Choroid plexus epithelial cell (primary cell): ENCODE measurements at regions not wholly inside any gene's neighbourhood (a gene's known extent, or its start where the extent isn't known, plus 50 kb on each side); places are given as distances from the start of the nearest gene placed in this dataset.
"Not testable (repeated sequence)": the region's sequence is repeated elsewhere in the genome, so short reads cannot be mapped to it uniquely, and the experiment has no call there.

Experiments
- DNase-seq: peaks from one replicate; pipeline ENCODE4 v3.0.0-alpha.2; 2010; ENCODE audit warnings: low read depth
- H3K4me3 ChIP-seq: 2 replicates; pipeline ENCODE4 v1.5.1; 2011; ENCODE audit warnings: low read depth, mild to moderate bottlenecking, control low read depth, low read length, moderate library complexity
- CTCF ChIP-seq: conservative IDR thresholded peaks from 2 replicates; pipeline ENCODE4 v1.5.1; 2011; ENCODE audit warnings: low read depth, mild to moderate bottlenecking, control low read depth, inconsistent platforms, low read length, moderate library complexity

- TF ChIP-seq CTCF = no peak
- no peak for DNase-seq
- H3K4me3 ChIP-seq = no peak overlapping the region
These were observed 269.2 kb downstream of the LRATD1 start for GRCh38 chr2:14901737-14902136.

GRCh38 chr2:14902953-14903352, 270.4 kb downstream of the LRATD1 start:
- TF ChIP-seq CTCF = no peak
- H3K4me3 ChIP-seq = no peak overlapping the region
- DNase-seq = no peak

- no peak for DNase-seq
- TF ChIP-seq CTCF = peak; percentile 22
These were observed 271.3 kb downstream of the LRATD1 start for GRCh38 chr2:14903709-14904374.

GRCh38 chr2:14904378-14904777, 271.9 kb downstream of the LRATD1 start:
- not testable (repeated sequence) for DNase-seq, H3K4me3 ChIP-seq

More at GRCh38 chr2:14903709-14904374, 271.3 kb downstream of the LRATD1 start:
- no peak overlapping the region for H3K4me3 ChIP-seq

- no peak for DNase-seq
- TF ChIP-seq CTCF = no peak
- no peak overlapping the region for H3K4me3 ChIP-seq
These were observed 273.1 kb downstream of the LRATD1 start for GRCh38 chr2:14905571-14905970.

- H3K4me3 ChIP-seq = no peak overlapping the region
- DNase-seq = no peak
- TF ChIP-seq CTCF = no peak
These were observed 274.6 kb downstream of the LRATD1 start for GRCh38 chr2:14907014-14907612.

GRCh38 chr2:14909795-14910194, 277.3 kb downstream of the LRATD1 start:
- DNase-seq = no peak
- H3K4me3 ChIP-seq = no peak overlapping the region

More at GRCh38 chr2:14909795-14910194, 277.3 kb downstream of the LRATD1 start:
- TF ChIP-seq CTCF = no peak
